WTC11 (cell line): ENCODE measurements at regions not wholly inside any gene's neighbourhood (a gene's known extent, or its start where the extent isn't known, plus 50 kb on each side); places are given as distances from the start of the nearest gene placed in this dataset.

ENCODE experiments used
- FOXP1 ChIP-seq: sonication (generic); formaldehyde crosslinking; IDR thresholded peaks from 2 replicates; pipeline ENCODE4 v1.8.0; 2022; ENCODE audit warnings: missing genetic modification reagents, mild to moderate bottlenecking, moderate library complexity, borderline replicate concordance
- JUN ChIP-seq: sonication (generic); formaldehyde crosslinking; IDR thresholded peaks from 2 replicates; pipeline ENCODE4 v1.8.0; 2023; ENCODE audit warnings: mild to moderate bottlenecking, missing genetic modification reagents
- TCF7 ChIP-seq: sonication (generic); formaldehyde crosslinking; IDR thresholded peaks from 2 replicates; pipeline ENCODE4 v1.8.0; 2022; ENCODE audit warnings: mild to moderate bottlenecking, low read depth, missing genetic modification reagents, moderate library complexity
- ZNF317 ChIP-seq: sonication (generic); formaldehyde crosslinking; IDR thresholded peaks from 2 replicates; pipeline ENCODE4 v1.8.1; 2023; ENCODE audit warnings: low read depth, mild to moderate bottlenecking, moderate library complexity, missing genetic modification reagents, borderline replicate concordance
- TF ChIP-seq, protein P1 (sequence below): fragments of 200-600 bp; IDR thresholded peaks from 2 replicates; pipeline ENCODE4 v1.8.0; 2022; ENCODE audit warnings: antibody characterized with exemption
- TF ChIP-seq, protein P2 (sequence below): sonication (generic); formaldehyde crosslinking; IDR thresholded peaks from 2 replicates; pipeline ENCODE4 v1.8.1; 2022; ENCODE audit warnings: low read depth, mild to moderate bottlenecking, moderate library complexity, missing genetic modification reagents, borderline replicate concordance
- TF ChIP-seq, protein P3 (sequence below): sonication (generic); formaldehyde crosslinking; IDR thresholded peaks from 2 replicates; pipeline ENCODE4 v1.8.0; 2022; ENCODE audit warnings: mild to moderate bottlenecking, missing genetic modification reagents

DNA sequence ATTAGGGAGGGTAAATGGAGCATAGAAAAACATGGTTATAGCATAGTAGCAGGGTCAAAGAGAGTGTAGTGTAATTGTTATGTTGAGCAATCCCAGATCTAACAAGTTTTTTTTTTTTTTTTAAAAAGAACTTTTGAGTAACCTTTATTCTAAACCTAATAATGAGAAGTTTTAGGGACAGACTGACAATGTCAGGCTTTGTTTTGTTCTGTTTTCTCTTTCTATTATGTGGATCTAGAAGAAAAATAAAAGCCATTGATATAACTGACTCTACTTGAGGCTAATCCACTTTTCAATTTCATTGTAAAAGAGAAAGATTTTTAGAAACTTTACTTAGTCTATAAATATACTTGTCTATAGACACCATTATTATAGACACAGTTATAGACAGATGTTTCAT, 200.0 kb downstream of the FAM170A start:
- TF ChIP-seq, protein P1, sequence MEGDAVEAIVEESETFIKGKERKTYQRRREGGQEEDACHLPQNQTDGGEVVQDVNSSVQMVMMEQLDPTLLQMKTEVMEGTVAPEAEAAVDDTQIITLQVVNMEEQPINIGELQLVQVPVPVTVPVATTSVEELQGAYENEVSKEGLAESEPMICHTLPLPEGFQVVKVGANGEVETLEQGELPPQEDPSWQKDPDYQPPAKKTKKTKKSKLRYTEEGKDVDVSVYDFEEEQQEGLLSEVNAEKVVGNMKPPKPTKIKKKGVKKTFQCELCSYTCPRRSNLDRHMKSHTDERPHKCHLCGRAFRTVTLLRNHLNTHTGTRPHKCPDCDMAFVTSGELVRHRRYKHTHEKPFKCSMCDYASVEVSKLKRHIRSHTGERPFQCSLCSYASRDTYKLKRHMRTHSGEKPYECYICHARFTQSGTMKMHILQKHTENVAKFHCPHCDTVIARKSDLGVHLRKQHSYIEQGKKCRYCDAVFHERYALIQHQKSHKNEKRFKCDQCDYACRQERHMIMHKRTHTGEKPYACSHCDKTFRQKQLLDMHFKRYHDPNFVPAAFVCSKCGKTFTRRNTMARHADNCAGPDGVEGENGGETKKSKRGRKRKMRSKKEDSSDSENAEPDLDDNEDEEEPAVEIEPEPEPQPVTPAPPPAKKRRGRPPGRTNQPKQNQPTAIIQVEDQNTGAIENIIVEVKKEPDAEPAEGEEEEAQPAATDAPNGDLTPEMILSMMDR: no peak
- TF ChIP-seq, protein P2, sequence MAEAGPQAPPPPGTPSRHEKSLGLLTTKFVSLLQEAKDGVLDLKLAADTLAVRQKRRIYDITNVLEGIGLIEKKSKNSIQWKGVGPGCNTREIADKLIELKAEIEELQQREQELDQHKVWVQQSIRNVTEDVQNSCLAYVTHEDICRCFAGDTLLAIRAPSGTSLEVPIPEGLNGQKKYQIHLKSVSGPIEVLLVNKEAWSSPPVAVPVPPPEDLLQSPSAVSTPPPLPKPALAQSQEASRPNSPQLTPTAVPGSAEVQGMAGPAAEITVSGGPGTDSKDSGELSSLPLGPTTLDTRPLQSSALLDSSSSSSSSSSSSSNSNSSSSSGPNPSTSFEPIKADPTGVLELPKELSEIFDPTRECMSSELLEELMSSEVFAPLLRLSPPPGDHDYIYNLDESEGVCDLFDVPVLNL (CRISPR knock-in tag): no peak
- no peak for TF ChIP-seq FOXP1 (CRISPR knock-in tag)
- TF ChIP-seq, protein P3, sequence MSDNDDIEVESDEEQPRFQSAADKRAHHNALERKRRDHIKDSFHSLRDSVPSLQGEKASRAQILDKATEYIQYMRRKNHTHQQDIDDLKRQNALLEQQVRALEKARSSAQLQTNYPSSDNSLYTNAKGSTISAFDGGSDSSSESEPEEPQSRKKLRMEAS (CRISPR knock-in tag): no peak
- TF ChIP-seq TCF7: no peak
- TF ChIP-seq ZNF317 (CRISPR knock-in tag): no peak
- TF ChIP-seq JUN (CRISPR knock-in tag): no peak
